Astrocyte of the spinal cord (primary cell): ENCODE measurements at regions not wholly inside any gene's neighbourhood (a gene's known extent, or its start where the extent isn't known, plus 50 kb on each side); places are given as distances from the start of the nearest gene placed in this dataset.

ENCODE experiments used
- DNase-seq: peaks from one replicate; pipeline ENCODE4 v3.0.0; 2011; ENCODE audit warnings: low read depth, low spot score
- H3K4me3 ChIP-seq: 2 replicates; pipeline ENCODE4 v1.5.1; 2011; ENCODE audit warnings: low read depth, mild to moderate bottlenecking, low read length, moderate library complexity
- in situ Hi-C: cut with HindIII; loops from 2 replicates; pipeline ENCODE4 v1.10.0; 2017; ENCODE audit warnings: low sequenced_read_pairs
- TF ChIP-seq, protein P1 (sequence below): IDR thresholded peaks from 2 replicates; pipeline ENCODE4 v1.5.1; 2012; ENCODE audit warnings: low read depth, mild to moderate bottlenecking, low read length, inconsistent platforms

DNA sequence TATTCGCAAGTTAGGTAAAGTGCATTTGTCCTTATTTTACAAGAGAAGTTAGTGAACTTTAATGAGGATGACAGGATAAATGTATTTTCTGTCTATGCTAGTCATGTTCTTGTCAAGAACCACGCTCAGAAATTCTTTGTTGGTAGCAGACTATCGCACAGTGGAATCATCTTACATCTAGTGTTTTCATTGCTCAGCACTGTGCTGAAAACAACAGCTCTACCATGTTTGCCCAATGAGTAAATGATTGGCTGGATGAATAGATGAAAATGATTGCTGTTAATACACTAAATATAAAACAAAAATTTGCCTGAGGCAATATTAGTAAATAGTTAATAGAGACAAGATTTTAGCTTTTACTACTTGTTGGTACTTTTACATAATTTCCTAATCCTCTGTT is 265.3 kb upstream of the GOLIM4 start:
- in situ Hi-C loops, result no loop called here
- H3K4me3 ChIP-seq, result no peak overlapping the region
- TF ChIP-seq, protein P1, sequence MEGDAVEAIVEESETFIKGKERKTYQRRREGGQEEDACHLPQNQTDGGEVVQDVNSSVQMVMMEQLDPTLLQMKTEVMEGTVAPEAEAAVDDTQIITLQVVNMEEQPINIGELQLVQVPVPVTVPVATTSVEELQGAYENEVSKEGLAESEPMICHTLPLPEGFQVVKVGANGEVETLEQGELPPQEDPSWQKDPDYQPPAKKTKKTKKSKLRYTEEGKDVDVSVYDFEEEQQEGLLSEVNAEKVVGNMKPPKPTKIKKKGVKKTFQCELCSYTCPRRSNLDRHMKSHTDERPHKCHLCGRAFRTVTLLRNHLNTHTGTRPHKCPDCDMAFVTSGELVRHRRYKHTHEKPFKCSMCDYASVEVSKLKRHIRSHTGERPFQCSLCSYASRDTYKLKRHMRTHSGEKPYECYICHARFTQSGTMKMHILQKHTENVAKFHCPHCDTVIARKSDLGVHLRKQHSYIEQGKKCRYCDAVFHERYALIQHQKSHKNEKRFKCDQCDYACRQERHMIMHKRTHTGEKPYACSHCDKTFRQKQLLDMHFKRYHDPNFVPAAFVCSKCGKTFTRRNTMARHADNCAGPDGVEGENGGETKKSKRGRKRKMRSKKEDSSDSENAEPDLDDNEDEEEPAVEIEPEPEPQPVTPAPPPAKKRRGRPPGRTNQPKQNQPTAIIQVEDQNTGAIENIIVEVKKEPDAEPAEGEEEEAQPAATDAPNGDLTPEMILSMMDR, result no peak
- DNase-seq, result no peak

DNA sequence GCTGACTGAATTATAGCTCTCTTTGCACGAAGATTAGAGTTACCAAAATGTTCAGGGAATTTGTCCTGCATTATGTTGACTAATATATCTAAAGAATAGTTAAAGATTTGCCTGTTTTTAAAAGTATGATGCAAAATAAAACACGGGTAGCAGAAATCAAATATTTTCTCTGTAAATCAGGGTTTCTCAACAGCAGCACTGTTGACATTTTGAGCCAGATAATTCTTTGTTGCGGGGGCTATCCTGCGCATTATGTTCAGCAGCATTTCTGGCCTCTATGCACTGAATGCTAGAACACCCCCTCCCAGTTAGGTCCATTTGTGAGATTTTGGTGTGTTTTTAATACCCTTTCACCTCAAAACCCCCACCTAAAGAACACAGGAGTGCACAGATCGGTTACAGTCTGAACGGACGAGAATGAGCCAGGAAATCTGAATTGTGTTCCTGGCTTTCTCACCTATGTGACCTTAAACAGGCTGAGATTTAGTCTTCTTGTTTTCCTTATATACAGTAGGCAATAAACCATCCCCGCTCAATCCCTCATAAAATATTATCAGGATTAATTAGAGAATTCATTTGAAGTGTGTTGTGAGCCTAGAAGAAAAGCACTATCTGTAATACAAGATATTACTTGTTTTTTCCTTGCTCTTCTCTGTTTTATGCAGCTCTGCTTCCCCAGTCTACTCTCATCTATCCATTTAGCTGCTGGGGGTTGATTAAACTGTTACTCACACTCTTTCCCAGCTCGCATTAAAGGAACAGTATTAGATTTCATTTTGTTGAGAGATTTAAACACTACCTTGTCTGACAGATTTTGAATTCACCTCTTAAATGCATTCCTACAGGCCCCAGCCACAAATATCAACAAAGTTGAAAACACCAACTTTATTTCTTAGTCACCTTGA is 247.5 kb upstream of the GOLIM4 start:
- DNase-seq, result no peak
- TF ChIP-seq, protein P1, result no peak
- no peak overlapping the region for H3K4me3 ChIP-seq
- in situ Hi-C loops, result no loop called here

GRCh38 chr3:168341956-168342936 is 246.5 kb upstream of the GOLIM4 start:
- in situ Hi-C loops, result no loop called here
- DNase-seq, result peak; percentile 37
- TF ChIP-seq, protein P1, result no peak
- no peak overlapping the region for H3K4me3 ChIP-seq

- no peak overlapping the region for H3K4me3 ChIP-seq
- peak; percentile 85 for DNase-seq
- in situ Hi-C loops, result no loop called here
- TF ChIP-seq, protein P1, result no peak
Observed at GRCh38 chr3:168341192-168341815, 245.6 kb upstream of the GOLIM4 start.

DNA sequence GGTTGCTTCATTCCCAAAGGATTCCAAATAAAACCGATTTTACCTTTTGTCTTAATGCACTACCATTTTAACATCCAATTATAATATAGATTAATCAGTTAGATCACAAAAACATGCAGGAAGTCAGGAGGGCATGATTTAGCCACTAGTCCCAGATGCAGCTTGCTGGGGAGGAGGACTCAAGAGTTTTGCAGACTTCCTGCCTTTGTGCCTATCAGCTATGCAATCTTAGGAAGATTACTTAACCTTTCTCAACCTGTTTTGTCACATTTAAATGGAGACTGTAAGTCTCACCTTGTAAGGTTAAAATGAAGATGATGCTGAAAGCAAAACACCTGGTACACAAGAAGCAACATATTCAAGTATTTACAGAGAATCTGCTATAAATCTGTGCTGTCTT is 242.4 kb upstream of the GOLIM4 start:
- in situ Hi-C loops, result no loop called here
- TF ChIP-seq, protein P1, result no peak
- DNase-seq, result no peak
- H3K4me3 ChIP-seq, result no peak overlapping the region

DNA sequence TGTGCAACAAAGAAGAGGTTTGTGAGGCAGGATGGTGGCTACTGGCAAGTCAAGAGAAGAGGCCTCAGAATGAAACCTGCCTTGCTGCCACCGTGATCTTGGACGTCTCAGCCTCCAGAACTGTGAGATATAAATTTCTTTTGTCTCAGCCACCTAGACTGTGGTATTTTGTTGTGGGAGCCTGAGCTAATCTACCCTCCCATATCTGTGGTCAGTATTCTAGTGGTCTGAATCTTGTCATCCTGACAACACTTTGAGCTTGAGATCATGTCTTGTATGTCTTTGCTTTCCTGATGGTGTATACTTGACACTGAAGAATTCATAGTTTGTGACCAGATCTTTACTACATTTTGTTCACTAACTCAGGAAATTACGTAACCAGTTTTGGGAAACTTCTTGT is 240.6 kb upstream of the GOLIM4 start:
- no peak overlapping the region for H3K4me3 ChIP-seq
- TF ChIP-seq, protein P1, result no peak
- in situ Hi-C loops, result no loop called here
- DNase-seq, result no peak
